BLaER1 treated with 17β-estradiol and CSF1 and Interleukin-3, amounts not matched to agents 10 nM and 100 nM (cell line): ENCODE measurements at regions not wholly inside any gene's neighbourhood (a gene's known extent, or its start where the extent isn't known, plus 50 kb on each side); places are given as distances from the start of the nearest gene placed in this dataset.
"Not testable (repeated sequence)": the region's sequence is repeated elsewhere in the genome, so short reads cannot be mapped to it uniquely, and the experiment has no call there.

ENCODE experiments used
- H3K27ac ChIP-seq, 11 experiments: shearing (Covaris generic); formaldehyde crosslinking; 2 replicates each; pipeline ENCODE4 v1.8.1; 2022
- H3K27me3 ChIP-seq, 11 experiments: shearing (Covaris generic); formaldehyde crosslinking; 2 replicates each; pipeline ENCODE4 v1.8.1; 2022
- H3K36me3 ChIP-seq, 11 experiments: shearing (Covaris generic); formaldehyde crosslinking; 2 replicates each; pipeline ENCODE4 v1.8.1; 2022
- H3K4me1 ChIP-seq, 10 experiments: shearing (Covaris generic); formaldehyde crosslinking; 2 replicates each; pipeline ENCODE4 v1.8.1; 2022
- H3K4me2 ChIP-seq, 11 experiments: shearing (Covaris generic); formaldehyde crosslinking; 2 replicates each; pipeline ENCODE4 v1.8.1; 2022
- H3K4me3 ChIP-seq, 10 experiments: shearing (Covaris generic); formaldehyde crosslinking; 2 replicates each; pipeline ENCODE4 v1.8.1; 2022
- H3K9ac ChIP-seq, 11 experiments: shearing (Covaris generic); formaldehyde crosslinking; 2 replicates each; pipeline ENCODE4 v1.8.1; 2022
- H3K9me3 ChIP-seq, 11 experiments: shearing (Covaris generic); formaldehyde crosslinking; replicated peaks in 1 of 11; 2 replicates each; pipeline ENCODE4 v1.8.1; 2022
- H4K20me1 ChIP-seq, 11 experiments: shearing (Covaris generic); formaldehyde crosslinking; 2 replicates each; pipeline ENCODE4 v1.8.1; 2022
- Cebpa-rat ChIP-seq, 11 experiments: shearing (Covaris generic); IDR thresholded peaks; 2 replicates each; pipeline ENCODE4 v1.8.1; 2022

DNA sequence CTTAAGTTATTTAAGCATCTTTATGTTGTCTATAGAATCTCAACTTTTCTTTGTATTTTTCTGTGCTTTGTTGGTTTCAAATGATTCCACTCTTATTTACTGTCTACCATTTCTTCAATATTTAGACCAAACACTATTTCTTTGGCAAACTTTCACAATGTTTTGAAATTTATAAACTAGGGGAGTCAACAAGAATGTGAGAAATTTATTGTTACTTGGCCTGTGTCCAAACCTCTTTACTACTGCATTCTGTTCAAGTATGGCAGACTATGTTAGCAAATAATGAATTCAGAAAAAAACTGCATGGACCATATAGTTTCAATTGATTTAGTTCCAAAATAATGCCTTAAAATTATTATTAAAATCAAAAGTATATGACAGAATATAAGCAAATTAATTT is 470.2 kb downstream of the FBXO15 start:
- H3K27ac ChIP-seq, result no peak overlapping the region
- H3K4me2 ChIP-seq, result no peak overlapping the region
- no peaks in the 10 kb centered on the region for H3K9me3 ChIP-seq
- H3K9ac ChIP-seq, result no peak overlapping the region
- TF ChIP-seq Cebpa-rat (IDR thresholded peaks at IDR 0.05), result no peak
- H3K4me1 ChIP-seq, result peaks cover 0 to 16% (median 5%) of the 10 kb centered on the region in 10 experiments; a peak in 8 of 20 replicates
- no peak overlapping the region for H3K4me3 ChIP-seq
- no peaks in the 10 kb centered on the region for H3K27me3 ChIP-seq
- no peaks in the 10 kb centered on the region for H4K20me1 ChIP-seq
- no peaks in the 10 kb centered on the region for H3K36me3 ChIP-seq

DNA sequence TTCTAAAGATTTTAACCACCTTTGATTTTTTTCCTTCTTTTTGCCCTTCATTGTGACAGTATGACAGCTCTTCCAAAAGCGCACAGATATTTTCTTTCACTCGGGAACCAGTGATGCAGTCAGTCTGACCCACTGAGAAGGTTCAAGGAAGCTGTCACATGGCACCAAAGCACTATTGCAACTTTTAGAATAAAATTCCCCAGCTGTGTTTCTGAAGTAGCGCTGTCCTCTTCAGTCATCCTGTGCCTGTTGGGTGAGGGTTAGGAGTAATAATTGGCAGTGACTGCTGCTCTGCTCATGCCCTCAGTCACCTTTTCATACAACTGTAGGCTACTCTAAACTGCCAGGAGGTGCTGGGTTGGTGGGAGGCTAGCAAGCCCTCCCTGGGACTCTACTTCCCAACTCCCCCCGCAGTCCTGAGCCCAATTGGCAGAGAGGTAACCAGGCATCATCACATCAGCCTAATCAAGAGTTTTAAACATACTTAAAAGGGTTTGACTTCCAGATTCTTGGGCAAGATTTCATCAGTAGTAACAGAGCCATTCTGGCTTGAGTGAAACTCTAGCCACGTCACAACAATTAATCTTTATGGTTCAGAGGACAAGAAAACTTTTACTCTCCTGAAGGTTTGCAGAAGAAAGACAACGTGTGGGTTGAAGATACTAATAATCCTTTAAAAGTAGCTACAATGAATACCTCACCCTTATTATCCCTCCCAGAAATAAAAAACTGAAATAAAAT is 473.3 kb downstream of the FBXO15 start:
- Histone ChIP-seq H3K4me2 (no peak overlapping the region), H3K9me3 (no peaks in the 10 kb centered on the region), H3K36me3 (no peaks in the 10 kb centered on the region), H3K27ac (no peak overlapping the region), H3K4me1 (no peaks in the 10 kb centered on the region), H4K20me1 (no peaks in the 10 kb centered on the region), H3K9ac (no peak overlapping the region), H3K27me3 (no peaks in the 10 kb centered on the region), H3K4me3 (no peak overlapping the region)
- no peak for TF ChIP-seq Cebpa-rat (IDR thresholded peaks at IDR 0.05)

DNA sequence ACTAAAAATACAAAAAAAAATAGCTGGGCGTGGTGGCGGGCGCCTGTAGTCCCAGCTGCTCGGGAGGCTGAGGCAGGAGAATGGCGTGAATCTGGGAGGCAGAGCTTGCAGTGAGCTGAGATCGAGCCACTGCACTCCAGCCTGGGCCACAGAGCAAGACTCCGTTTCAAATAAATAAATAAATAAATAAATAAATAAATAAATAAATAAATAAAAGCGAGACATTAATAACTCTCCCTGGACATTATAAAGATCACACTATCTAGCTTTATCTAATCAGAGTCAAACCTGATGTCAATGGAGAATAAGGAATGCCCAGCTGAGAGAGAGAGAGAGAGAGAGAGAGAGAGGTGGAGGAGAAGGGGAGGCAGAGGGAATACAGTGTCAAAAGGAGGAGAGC is 476.2 kb downstream of the FBXO15 start:
- H3K27me3 ChIP-seq, H3K4me2 ChIP-seq, H4K20me1 ChIP-seq, H3K4me1 ChIP-seq, H3K9ac ChIP-seq, H3K27ac ChIP-seq, H3K4me3 ChIP-seq, H3K9me3 ChIP-seq, H3K36me3 ChIP-seq: not testable (repeated sequence)

DNA sequence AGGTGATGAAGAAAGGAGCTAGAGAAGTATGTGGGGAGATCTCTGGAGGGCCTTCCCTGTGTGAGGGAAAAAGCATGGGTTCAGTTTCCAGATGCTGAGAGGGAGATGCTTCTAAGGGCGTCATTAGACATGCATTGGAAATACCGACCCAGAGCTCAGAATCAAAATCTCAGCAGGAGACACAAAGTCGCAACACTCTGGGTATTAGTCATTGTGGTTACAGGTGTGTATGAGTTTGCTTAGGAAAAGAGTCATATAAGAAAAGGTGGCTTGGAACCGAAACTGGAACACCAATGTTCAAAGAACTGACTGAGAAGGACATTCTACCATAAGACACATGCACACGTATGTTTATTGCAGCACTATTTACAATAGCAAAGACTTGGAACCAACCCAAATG is 477.1 kb downstream of the FBXO15 start:
- H3K4me2 ChIP-seq, result no peak overlapping the region
- TF ChIP-seq Cebpa-rat (IDR thresholded peaks at IDR 0.05), result no peak
- H3K36me3 ChIP-seq, result no peaks in the 10 kb centered on the region
- H3K4me3 ChIP-seq, result no peak overlapping the region
- no peaks in the 10 kb centered on the region for H3K27me3 ChIP-seq
- H3K9ac ChIP-seq, result no peak overlapping the region
- H3K9me3 ChIP-seq, result no peaks in the 10 kb centered on the region
- no peaks in the 10 kb centered on the region for H3K4me1 ChIP-seq
- H4K20me1 ChIP-seq, result no peaks in the 10 kb centered on the region
- H3K27ac ChIP-seq, result no peak overlapping the region

DNA sequence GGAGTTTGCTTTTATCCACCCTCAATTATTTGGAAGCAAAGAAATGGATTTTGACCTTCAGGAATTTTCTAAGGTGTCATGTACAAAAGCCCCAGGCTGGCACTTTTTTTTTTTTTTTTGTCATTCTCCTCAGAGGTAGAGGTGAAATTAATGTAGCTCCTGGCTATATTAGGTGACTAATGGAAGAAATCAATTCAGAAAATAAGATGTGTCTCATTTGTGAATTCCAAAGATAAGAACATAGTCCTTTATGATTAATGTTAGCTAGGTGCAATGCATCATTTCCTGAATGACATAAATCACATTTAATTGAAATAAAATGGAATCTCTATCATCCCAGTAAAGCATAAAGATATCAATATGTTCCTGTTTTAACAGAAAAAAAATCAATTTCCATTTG is 477.6 kb downstream of the FBXO15 start:
- H3K27me3 ChIP-seq, result no peaks in the 10 kb centered on the region
- H3K4me2 ChIP-seq, result no peak overlapping the region

DNA sequence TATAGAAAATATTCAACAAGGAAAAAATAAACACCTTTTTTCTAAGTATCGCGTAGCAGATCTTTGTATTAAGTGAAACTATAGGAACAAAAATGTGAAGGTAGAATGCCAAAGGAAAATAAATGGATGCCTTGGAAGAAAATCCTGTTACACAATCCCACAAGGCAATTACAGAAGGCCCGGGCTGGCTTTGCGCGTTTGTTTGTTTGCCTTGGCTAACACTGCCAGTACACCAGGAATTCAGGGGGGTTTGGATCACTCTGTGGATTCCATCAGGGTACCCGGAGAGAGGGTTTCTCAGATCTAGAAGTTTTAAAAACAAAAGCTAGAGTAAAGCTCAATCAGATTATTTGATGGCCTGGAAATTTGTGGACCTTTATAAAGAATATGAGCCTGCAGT is 478.3 kb downstream of the FBXO15 start:
- no peaks in the 10 kb centered on the region for H3K9me3 ChIP-seq
- TF ChIP-seq Cebpa-rat (IDR thresholded peaks at IDR 0.05), result no peak
- no peaks in the 10 kb centered on the region for H3K36me3 ChIP-seq
- no peaks in the 10 kb centered on the region for H4K20me1 ChIP-seq
- no peak overlapping the region for H3K4me3 ChIP-seq
- H3K27me3 ChIP-seq, result no peaks in the 10 kb centered on the region
- H3K9ac ChIP-seq, result no peak overlapping the region
- no peak overlapping the region for H3K4me2 ChIP-seq
- H3K27ac ChIP-seq, result no peak overlapping the region
- H3K4me1 ChIP-seq, result no peaks in the 10 kb centered on the region

More for the DNA sequence above, 477.6 kb downstream of the FBXO15 start:
- no peaks in the 10 kb centered on the region for H3K36me3 ChIP-seq
- no peak for TF ChIP-seq Cebpa-rat (IDR thresholded peaks at IDR 0.05)
- no peak overlapping the region for H3K27ac ChIP-seq
- H3K9ac ChIP-seq, result no peak overlapping the region
- H3K4me1 ChIP-seq, result no peaks in the 10 kb centered on the region
- no peaks in the 10 kb centered on the region for H4K20me1 ChIP-seq
- no peak overlapping the region for H3K4me3 ChIP-seq
- no peaks in the 10 kb centered on the region for H3K9me3 ChIP-seq

DNA sequence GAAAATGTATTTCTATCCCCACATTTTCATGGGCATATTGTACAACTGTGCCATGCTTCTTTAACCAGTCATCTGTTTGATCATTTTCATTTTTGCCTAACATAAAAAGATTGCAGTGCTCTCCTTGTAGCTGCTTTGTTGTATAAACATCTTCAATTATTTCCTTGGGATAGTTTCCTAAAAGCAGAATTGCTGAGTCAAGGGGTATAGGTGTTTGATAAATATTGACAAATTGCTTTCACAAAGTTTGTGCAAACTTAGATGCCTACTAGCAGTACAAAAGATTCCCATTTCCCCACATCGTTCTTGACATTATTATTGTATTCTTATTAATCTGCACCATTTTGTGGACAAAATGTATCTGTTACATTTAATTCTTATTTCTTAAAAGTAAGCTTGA is 479.6 kb downstream of the FBXO15 start:
- Histone ChIP-seq H3K27ac (no peak overlapping the region), H3K27me3 (no peaks in the 10 kb centered on the region), H4K20me1 (no peaks in the 10 kb centered on the region), H3K4me3 (no peak overlapping the region), H3K9ac (no peak overlapping the region), H3K4me2 (no peak overlapping the region), H3K4me1 (no peaks in the 10 kb centered on the region), H3K9me3 (no peaks in the 10 kb centered on the region), H3K36me3 (no peaks in the 10 kb centered on the region)
- no peak for TF ChIP-seq Cebpa-rat (IDR thresholded peaks at IDR 0.05)

DNA sequence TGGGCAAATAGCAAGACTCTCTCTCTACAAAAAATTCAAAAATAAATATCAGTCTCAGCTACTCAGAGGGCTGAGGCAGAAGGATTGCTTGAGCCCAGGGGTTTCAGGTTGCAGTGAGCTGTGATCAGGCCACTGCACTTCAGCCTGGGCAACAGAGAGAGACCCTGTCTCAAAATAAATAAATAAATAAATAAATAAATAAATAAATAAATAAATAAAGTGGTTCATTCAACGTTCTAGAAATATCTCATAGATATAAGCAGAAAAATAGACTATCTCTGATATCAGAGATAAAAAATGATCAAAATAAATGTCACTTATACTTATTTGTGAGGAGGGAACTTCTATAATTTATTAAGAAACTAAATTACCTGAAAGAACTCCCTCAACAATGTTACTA is 480.9 kb downstream of the FBXO15 start:
- no peaks in the 10 kb centered on the region for H3K9me3 ChIP-seq
- no peak for TF ChIP-seq Cebpa-rat (IDR thresholded peaks at IDR 0.05)
- no peaks in the 10 kb centered on the region for H3K36me3 ChIP-seq
- no peak overlapping the region for H3K4me3 ChIP-seq
- no peak overlapping the region for H3K9ac ChIP-seq
- no peaks in the 10 kb centered on the region for H4K20me1 ChIP-seq
- no peaks in the 10 kb centered on the region for H3K4me1 ChIP-seq
- H3K27ac ChIP-seq, result no peak overlapping the region
- H3K27me3 ChIP-seq, result no peaks in the 10 kb centered on the region
- H3K4me2 ChIP-seq, result no peak overlapping the region

DNA sequence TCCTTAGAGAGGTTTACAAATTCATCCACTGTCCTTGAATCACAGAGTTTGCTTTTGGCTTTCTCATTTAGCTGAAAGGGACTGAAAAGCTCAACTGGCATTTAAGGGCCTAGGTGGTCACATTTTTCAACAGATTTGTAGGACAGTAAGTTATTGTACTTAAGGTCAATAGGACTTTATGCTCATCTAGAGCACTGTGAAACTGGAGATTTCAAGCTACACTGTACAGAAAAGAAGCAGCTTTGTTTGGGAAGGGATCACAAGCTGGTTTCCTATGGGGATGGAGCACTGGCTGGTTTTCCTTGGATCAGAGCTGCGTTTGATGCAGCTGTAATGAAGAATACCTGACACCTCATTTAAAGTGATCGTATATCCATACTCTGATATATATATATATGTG is 482.7 kb downstream of the FBXO15 start:
- Histone ChIP-seq H3K4me3 (no peak overlapping the region), H3K4me1 (no peaks in the 10 kb centered on the region), H3K36me3 (no peaks in the 10 kb centered on the region), H4K20me1 (no peaks in the 10 kb centered on the region), H3K9ac (no peak overlapping the region), H3K4me2 (no peak overlapping the region), H3K9me3 (no peaks in the 10 kb centered on the region), H3K27ac (no peak overlapping the region), H3K27me3 (no peaks in the 10 kb centered on the region)
- TF ChIP-seq Cebpa-rat (IDR thresholded peaks at IDR 0.05), result no peak

DNA sequence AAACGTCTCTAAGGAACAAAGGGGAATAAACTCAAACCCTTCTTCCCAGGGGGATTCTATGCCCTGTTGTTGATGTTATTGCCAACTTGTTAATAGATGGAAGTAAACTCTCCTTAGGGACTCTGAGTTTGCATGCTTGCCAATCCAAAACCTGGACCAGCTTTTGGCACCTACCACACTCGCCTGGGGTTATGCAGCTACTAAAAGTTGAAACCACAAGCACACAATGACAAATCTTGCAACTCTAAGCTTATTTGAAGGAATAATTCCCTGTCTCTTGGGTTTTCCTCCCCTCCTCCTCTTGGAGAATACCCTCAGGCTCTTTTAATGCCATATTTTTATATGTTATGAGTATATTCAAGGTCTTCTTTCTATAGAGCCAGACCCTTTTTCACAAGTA is 484.1 kb downstream of the FBXO15 start:
- no peak for TF ChIP-seq Cebpa-rat (IDR thresholded peaks at IDR 0.05)
- H3K27ac ChIP-seq, result no peak overlapping the region

More for the DNA sequence above, 484.1 kb downstream of the FBXO15 start:
- no peaks in the 10 kb centered on the region for H3K9me3 ChIP-seq
- no peaks in the 10 kb centered on the region for H3K4me1 ChIP-seq
- H3K4me3 ChIP-seq, result no peak overlapping the region
- no peaks in the 10 kb centered on the region for H4K20me1 ChIP-seq
- H3K36me3 ChIP-seq, result no peaks in the 10 kb centered on the region
- H3K4me2 ChIP-seq, result no peak overlapping the region
- H3K27me3 ChIP-seq, result no peaks in the 10 kb centered on the region
- no peak overlapping the region for H3K9ac ChIP-seq
